Breast epithelium (tissue), 3 donors: ENCODE measurements at regions not wholly inside any gene's neighbourhood (a gene's known extent, or its start where the extent isn't known, plus 50 kb on each side); places are given as distances from the start of the nearest gene placed in this dataset.

Source experiments
- CTCF ChIP-seq, 3 donors: fragments of 450-650 bp; IDR thresholded peaks; one replicate each; pipeline ENCODE4 v1.5.1; 2016 to 2017; ENCODE audit warnings: antibody characterized with exemption in 3 of 3, mild to moderate bottlenecking in 3 of 3, moderate library complexity in 3 of 3
- POLR2A ChIP-seq: fragments of 450-650 bp; IDR thresholded peaks from one replicate; pipeline ENCODE4 v1.6.1; 2016; ENCODE audit warnings: antibody characterized with exemption, mild to moderate bottlenecking, moderate library complexity
- POLR2AphosphoS5 ChIP-seq, 3 donors: sonication (generic); formaldehyde crosslinking; IDR thresholded peaks; one replicate each; pipeline ENCODE4 v1.6.1; 2017; ENCODE audit warnings: antibody characterized with exemption in 3 of 3

- TF ChIP-seq CTCF (IDR thresholded peaks at IDR 0.05) (no peak), POLR2AphosphoS5 (IDR thresholded peaks at IDR 0.05) (no peak), POLR2A (no peak)
Measured at GRCh38 chr2:23138701-23139100, 246.3 kb upstream of the KLHL29 start.
